GM21723 (cell line): ENCODE measurements at regions not wholly inside any gene's neighbourhood (a gene's known extent, or its start where the extent isn't known, plus 50 kb on each side); places are given as distances from the start of the nearest gene placed in this dataset.
A peak's percentile ranks its signal among the peaks of the same experiment; 100 is the strongest.
"Not testable (repeated sequence)": the region's sequence is repeated elsewhere in the genome, so short reads cannot be mapped to it uniquely, and the experiment has no call there.

Experiments
- ATAC-seq: cut with Tn5 transposase; IDR thresholded peaks from one replicate; pipeline ENCODE4 v1.9.1; 2021; ENCODE audit warnings: mild to moderate bottlenecking, moderate library complexity; ENCODE audit not compliant: unreplicated experiment

GRCh38 chr2:190742431-190742830, 93.5 kb downstream of the NAB1 start:
- ATAC-seq: no peak

GRCh38 chr2:190744041-190744440, 95.2 kb downstream of the NAB1 start:
- ATAC-seq: no peak

- ATAC-seq: no peak
These were observed 98.3 kb downstream of the NAB1 start for GRCh38 chr2:190746971-190747761.

- ATAC-seq: no peak
These were observed 100.1 kb downstream of the NAB1 start for GRCh38 chr2:190748966-190749365.

GRCh38 chr2:190755772-190756415, 107.0 kb downstream of the NAB1 start:
- no peak for ATAC-seq

- no peak for ATAC-seq
These were observed 110.9 kb downstream of the NAB1 start for GRCh38 chr2:190759749-190760213.

- not testable (repeated sequence) for ATAC-seq
These were observed 111.7 kb downstream of the NAB1 start for GRCh38 chr2:190760353-190761150.

GRCh38 chr2:190761216-190761615, 112.3 kb downstream of the NAB1 start:
- ATAC-seq: not testable (repeated sequence)

- no peak for ATAC-seq
These were observed 113.7 kb downstream of the NAB1 start for GRCh38 chr2:190762566-190762965.

- no peak for ATAC-seq
These were observed 114.2 kb downstream of the NAB1 start for GRCh38 chr2:190763100-190763499.

- peak; percentile 79 for ATAC-seq
These were observed 115.1 kb downstream of the NAB1 start for GRCh38 chr2:190763901-190764514.

- ATAC-seq: no peak
These were observed 115.0 kb upstream of the GLS start for GRCh38 chr2:190765386-190766173.

- ATAC-seq: no peak
These were observed 114.4 kb upstream of the GLS start for GRCh38 chr2:190766174-190766572.

- ATAC-seq: no peak
These were observed 114.0 kb upstream of the GLS start for GRCh38 chr2:190766595-190766994.

- ATAC-seq: no peak
These were observed 112.8 kb upstream of the GLS start for GRCh38 chr2:190767821-190768220.

GRCh38 chr2:190769258-190769657, 111.4 kb upstream of the GLS start:
- no peak for ATAC-seq

- ATAC-seq: no peak
These were observed 108.9 kb upstream of the GLS start for GRCh38 chr2:190771726-190772125.

GRCh38 chr2:190780594-190780993, 100.0 kb upstream of the GLS start:
- ATAC-seq: no peak

- peak; percentile 55 for ATAC-seq
These were observed 98.9 kb upstream of the GLS start for GRCh38 chr2:190781604-190782198.

- no peak for ATAC-seq
These were observed 98.4 kb upstream of the GLS start for GRCh38 chr2:190782264-190782663.
